ENCODE measurements at regions not wholly inside any gene's neighbourhood (a gene's known extent, or its start where the extent isn't known, plus 50 kb on each side); places are given as distances from the start of the nearest gene placed in this dataset.

- TF ChIP-seq CTCF (conservative IDR thresholded peaks at IDR 0.05; ENCODE audit: low read depth) = no peak
- no peak overlapping the region for H3K27ac ChIP-seq
- DNase-seq (ENCODE audit: low spot score) = no peak
- CTCF ChIA-PET = no interaction called here
- POLR2A ChIA-PET (ENCODE audit: low non-redundant PET) = no interaction called here
These were observed 209.7 kb downstream of the HDGFL1 start for GRCh38 chr6:22779062-22779461.

- POLR2A ChIA-PET (ENCODE audit: low non-redundant PET) = no interaction called here
- DNase-seq (ENCODE audit: low spot score) = no peak
- CTCF ChIA-PET = no interaction called here
- H3K27ac ChIP-seq = no peak overlapping the region
- TF ChIP-seq CTCF (conservative IDR thresholded peaks at IDR 0.05; ENCODE audit: low read depth) = no peak
These were observed 214.6 kb downstream of the HDGFL1 start for GRCh38 chr6:22783931-22784330.

- POLR2A ChIA-PET (ENCODE audit: low non-redundant PET) = no interaction called here
- no peak overlapping the region for H3K27ac ChIP-seq
- CTCF ChIA-PET = no interaction called here
- DNase-seq (ENCODE audit: low spot score) = no peak
- no peak for TF ChIP-seq CTCF (conservative IDR thresholded peaks at IDR 0.05; ENCODE audit: low read depth)
These were observed 215.4 kb downstream of the HDGFL1 start for GRCh38 chr6:22784601-22785410.

GRCh38 chr6:22788038-22788437 lies 218.7 kb downstream of the HDGFL1 start:
- TF ChIP-seq CTCF (conservative IDR thresholded peaks at IDR 0.05; ENCODE audit: low read depth) = no peak
- no peak overlapping the region for H3K27ac ChIP-seq
- CTCF ChIA-PET = no interaction called here
- no peak for DNase-seq (ENCODE audit: low spot score)
- POLR2A ChIA-PET (ENCODE audit: low non-redundant PET) = no interaction called here

DNA sequence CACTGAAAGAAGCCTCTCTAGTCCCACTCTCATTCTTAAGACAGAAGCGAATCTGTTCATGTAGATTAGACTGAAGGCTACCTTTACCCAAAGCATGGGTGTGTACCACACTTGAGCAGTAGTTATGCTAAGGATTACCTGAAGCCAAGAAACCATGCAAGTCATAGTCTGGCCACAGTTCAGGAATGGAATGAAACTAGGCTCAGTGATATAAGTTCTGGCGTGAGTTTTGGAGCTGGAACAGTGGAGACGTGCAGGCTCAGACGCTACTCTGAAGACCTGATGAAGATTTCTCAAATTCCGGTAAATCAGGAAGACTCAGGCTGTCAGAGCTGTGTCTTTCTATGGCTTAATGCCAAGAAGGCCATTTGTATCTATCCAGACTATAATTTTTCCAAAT lies 219.9 kb downstream of the HDGFL1 start:
- ChIA-PET POLR2A (ENCODE audit: low non-redundant PET) (no interaction called here), CTCF (no interaction called here)
- no peak for TF ChIP-seq CTCF (conservative IDR thresholded peaks at IDR 0.05; ENCODE audit: low read depth)

DNA sequence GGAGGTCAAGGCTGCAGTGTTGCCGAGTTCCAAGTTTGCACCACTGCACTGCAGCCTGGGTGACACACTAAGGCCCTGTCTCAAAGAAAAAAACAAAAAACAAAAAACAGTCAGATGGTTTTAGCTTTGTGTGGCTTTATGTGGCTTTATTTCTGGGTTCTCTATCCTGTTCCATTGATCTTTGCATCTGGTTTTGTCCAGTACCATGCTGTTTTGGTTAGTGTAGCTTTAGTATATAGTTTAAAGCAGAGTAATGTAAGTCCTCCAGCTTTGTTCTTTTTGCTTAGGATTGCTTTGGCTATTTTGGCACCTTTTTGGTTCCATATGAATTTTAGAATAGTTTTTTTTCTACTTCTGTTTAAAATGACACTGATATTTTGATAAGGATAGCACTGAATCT lies 225.5 kb downstream of the HDGFL1 start:
- no peak for TF ChIP-seq CTCF (conservative IDR thresholded peaks at IDR 0.05; ENCODE audit: low read depth)

More for the DNA sequence above, 219.9 kb downstream of the HDGFL1 start:
- no peak overlapping the region for H3K27ac ChIP-seq
- no peak for DNase-seq (ENCODE audit: low spot score)

More for the DNA sequence above, 225.5 kb downstream of the HDGFL1 start:
- no peak overlapping the region for H3K27ac ChIP-seq
- ChIA-PET CTCF (interaction anchor here (0.8 kb wide), 1 partner anchor 1976 kb away, joined by 3 read pairs; no protein-coding TSS in a partner anchor), POLR2A (ENCODE audit: low non-redundant PET) (no interaction called here)
- no peak for DNase-seq (ENCODE audit: low spot score)
